ENCODE measurements at regions not wholly inside any gene's neighbourhood (a gene's known extent, or its start where the extent isn't known, plus 50 kb on each side); places are given as distances from the start of the nearest gene placed in this dataset.
A peak's percentile ranks its signal among the peaks of the same experiment; 100 is the strongest.

GRCh38 chr1:79264975-79265818 lies 258.7 kb upstream of the ADGRL4 start:
- H3K4me1 ChIP-seq (replicated peaks in 1 of 4; ENCODE audit: control insufficient read depth in 3 of 4, insufficient read depth in 4 of 4, low read length in 3 of 4) = peaks cover 5 to 13% (median 11%) of the 10 kb centered on the region in 4 experiments; a peak in 6 of 7 replicates
- H2BK5ac ChIP-seq (ENCODE audit: low read depth, low read length) = no peak overlapping the region
- H4K8ac ChIP-seq (ENCODE audit: extremely low read depth, insufficient read depth, low read length) = no peak overlapping the region
- H3K27me3 ChIP-seq (replicated peaks in 1 of 4; ENCODE audit: control insufficient read depth in 3 of 4, extremely low read depth in 1 of 4, insufficient read depth in 3 of 4, low read length in 3 of 4) = no peaks in the 10 kb centered on the region
- no peak overlapping the region for H2BK12ac ChIP-seq (ENCODE audit: low read depth, low read length)
- POLR2A ChIA-PET (ENCODE audit: partially characterized antibody) = no interaction called here
- CTCF ChIA-PET (ENCODE audit: partially characterized antibody) = interaction anchor here (0.8 to 1.3 kb wide), 3 partner anchors 86 to 167 kb away, joined by 4 to 7 read pairs (median 4); no protein-coding TSS in a partner anchor
- no peak overlapping the region for H3K56ac ChIP-seq (replicated peaks; ENCODE audit: insufficient read length, low read depth, low read length)
- no peak overlapping the region for H2AK5ac ChIP-seq (ENCODE audit: low read depth, low read length)
- no peak overlapping the region; the same call in 1 of the 2 replicates for H2BK20ac ChIP-seq (ENCODE audit: low read length)
- H3K4me3 ChIP-seq (ENCODE audit: extremely low read depth in 1 of 4, insufficient read depth in 2 of 4, low read depth in 3 of 4, low read length in 4 of 4) = no peak overlapping the region
- DNase-seq (ENCODE audit: low read depth in 1 of 2, low spot score in 2 of 2) = no peak
- no peak overlapping the region for H3K23ac ChIP-seq (ENCODE audit: insufficient read length)
- WGBS, 2 experiments (ENCODE audit: extremely low coverage in 1 of 2, insufficient coverage in 1 of 2, insufficient read length in 1 of 2, insufficient replicate concordance in 2 of 2, low coverage in 1 of 2, low lambda C conversion rate in 2 of 2, missing lambda C conversion rate in 1 of 2) = 94% methylated on average over 4 of the region's 4 CpGs; no CpG with 5 or more reads in 1 of the 2 experiments
- H3K27ac ChIP-seq (ENCODE audit: low read depth, low read length) = no peak overlapping the region
- H2BK15ac ChIP-seq (ENCODE audit: low read length) = no peak overlapping the region
- H3K4ac ChIP-seq (replicated peaks; ENCODE audit: insufficient read length, low read depth, low read length) = no peak overlapping the region
- H4K20me1 ChIP-seq (replicated peaks in 1 of 2; ENCODE audit: control insufficient read depth in 1 of 2, insufficient read depth in 2 of 2, low read length in 2 of 2) = no peaks in the 10 kb centered on the region
- H3K18ac ChIP-seq (ENCODE audit: extremely low read depth, low read length) = no peak overlapping the region
- H2AFZ ChIP-seq (ENCODE audit: low read length) = no peak overlapping the region
- H3K9ac ChIP-seq (replicated peaks in 1 of 4; ENCODE audit: extremely low read depth in 1 of 4, low read depth in 3 of 4, low read length in 3 of 4) = no peak overlapping the region
- H3K79me2 ChIP-seq (ENCODE audit: control insufficient read depth in 1 of 2, insufficient read depth in 2 of 2, low read length in 2 of 2) = no peaks in the 10 kb centered on the region
- H3K9me3 ChIP-seq (ENCODE audit: insufficient read depth in 2 of 2, low read depth in 1 of 2, low read length in 1 of 2) = no peaks in the 10 kb centered on the region
- H3K79me1 ChIP-seq (ENCODE audit: low read depth, low read length) = no peaks in the 10 kb centered on the region
- no peaks in the 10 kb centered on the region for H3K36me3 ChIP-seq (ENCODE audit: control insufficient read depth in 2 of 4, insufficient read depth in 4 of 4, low read length in 3 of 4)
- no peak overlapping the region for H4K5ac ChIP-seq (ENCODE audit: insufficient read length, low read depth, low read length)
- no peaks in the 10 kb centered on the region for H3K23me2 ChIP-seq (ENCODE audit: low read depth, low read length)
- TF ChIP-seq SP2 (IDR thresholded peaks at IDR 0.05; ENCODE audit: low read length) (no peak), GTF2F1 (IDR thresholded peaks at IDR 0.05; ENCODE audit: borderline replicate concordance, low read depth, low read length) (no peak), TCF12 (IDR thresholded peaks at IDR 0.05; ENCODE audit: low read depth, low read length) (no peak), ZNF274 (IDR thresholded peaks at IDR 0.05; ENCODE audit: borderline replicate concordance, extremely low read depth, low read length) (no peak), POLR2AphosphoS5 (IDR thresholded peaks at IDR 0.05; ENCODE audit: low read depth, low read length) (no peak), HDAC2 (IDR thresholded peaks at IDR 0.05; ENCODE audit: borderline replicate concordance in 1 of 2, low read depth in 2 of 2, low read length in 2 of 2) (no peak), CHD1 (IDR thresholded peaks at IDR 0.05; ENCODE audit: low read depth, low read length) (no peak)
- H3K14ac ChIP-seq (ENCODE audit: insufficient read length) = no peak overlapping the region
- no peak overlapping the region for H4K91ac ChIP-seq (replicated peaks; ENCODE audit: insufficient read length, low read length)
- H2BK120ac ChIP-seq (replicated peaks; ENCODE audit: low read depth, low read length) = no peak overlapping the region
- peak; percentile 19 for FAIRE-seq
- H3K4me2 ChIP-seq (ENCODE audit: insufficient read depth in 1 of 2, low read depth in 2 of 2, low read length in 2 of 2) = no peak overlapping the region

Measured in H1 (cell line).